CD8-positive, alpha-beta memory T cell (primary cell): ENCODE measurements at regions not wholly inside any gene's neighbourhood (a gene's known extent, or its start where the extent isn't known, plus 50 kb on each side); places are given as distances from the start of the nearest gene placed in this dataset.

Experiments
- CTCF ChIA-PET: fragments of 350-600 bp; sonication (Branson Sonifier 250); formaldehyde crosslinking; loops from one replicate; lab custom pipeline; 2021; ENCODE audit warnings: antibody characterized with exemption; lab: Charles Lee
- POLR2A ChIA-PET: fragments of 350-600 bp; sonication (Branson Sonifier 250); formaldehyde crosslinking; loops from one replicate; lab custom pipeline; 2021; ENCODE audit warnings: antibody characterized with exemption; lab: Charles Lee
- DNase-seq, 5 donors: peaks; one replicate each; pipeline versions ENCODE4 v3.0.0 to v3.0.0-alpha.2; 2020 to 2022; ENCODE audit warnings: mixed read lengths in 1 of 5
- H3K27ac ChIP-seq: one replicate; pipeline ENCODE4 v1.7.0; 2013; ENCODE audit warnings: low read depth, mild to moderate bottlenecking, low read length, moderate library complexity
- H3K27me3 ChIP-seq: 2 replicates; pipeline ENCODE4 v1.7.0; 2013; ENCODE audit warnings: low read length, mild to moderate bottlenecking; ENCODE audit not compliant: insufficient read depth, poor library complexity, severe bottlenecking
- H3K36me3 ChIP-seq: 2 replicates; pipeline ENCODE4 v1.7.0; 2013; ENCODE audit warnings: mild to moderate bottlenecking, low read length, moderate library complexity; ENCODE audit not compliant: insufficient read depth
- H3K4me1 ChIP-seq: 2 replicates; pipeline ENCODE4 v1.7.0; 2013; ENCODE audit warnings: mild to moderate bottlenecking, low read length, moderate library complexity; ENCODE audit not compliant: insufficient read depth
- H3K4me3 ChIP-seq: 2 replicates; pipeline ENCODE4 v1.7.0; 2013; ENCODE audit warnings: mild to moderate bottlenecking, low read length
- H3K9me3 ChIP-seq: 2 replicates; pipeline ENCODE4 v1.7.0; 2013; ENCODE audit warnings: mild to moderate bottlenecking, low read length
- H3K27ac Mint-ChIP-seq, 8 donors: one replicate each; pipeline ENCODE4 v1.8.0; 2020 to 2021; ENCODE audit warnings: mixed read lengths in 8 of 8, mild to moderate bottlenecking in 6 of 8, inconsistent platforms in 3 of 8, moderate library complexity in 3 of 8
- H3K27me3 Mint-ChIP-seq, 2 donors: one replicate each; pipeline ENCODE4 v1.8.0; 2020 to 2021; ENCODE audit warnings: mixed read lengths in 2 of 2, mild to moderate bottlenecking in 1 of 2, moderate library complexity in 1 of 2
- H3K36me3 Mint-ChIP-seq, 3 donors: one replicate each; pipeline ENCODE4 v1.8.0; 2020 to 2021; ENCODE audit warnings: mixed read lengths in 3 of 3, inconsistent platforms in 1 of 3, mild to moderate bottlenecking in 1 of 3
- H3K4me1 Mint-ChIP-seq, 3 donors: one replicate each; pipeline ENCODE4 v1.8.0; 2020 to 2021; ENCODE audit warnings: mixed read lengths in 3 of 3, inconsistent platforms in 1 of 3, mild to moderate bottlenecking in 1 of 3
- H3K4me3 Mint-ChIP-seq, 7 donors: one replicate each; pipeline ENCODE4 v1.8.0; 2020 to 2021; ENCODE audit warnings: mixed read lengths in 7 of 7, mild to moderate bottlenecking in 6 of 7, moderate library complexity in 4 of 7, inconsistent platforms in 2 of 7
- H3K9me3 Mint-ChIP-seq, 5 donors: one replicate each; pipeline ENCODE4 v1.8.0; 2020 to 2022; ENCODE audit warnings: mixed read lengths in 5 of 5, mild to moderate bottlenecking in 3 of 5, moderate library complexity in 2 of 5, inconsistent platforms in 1 of 5

DNA sequence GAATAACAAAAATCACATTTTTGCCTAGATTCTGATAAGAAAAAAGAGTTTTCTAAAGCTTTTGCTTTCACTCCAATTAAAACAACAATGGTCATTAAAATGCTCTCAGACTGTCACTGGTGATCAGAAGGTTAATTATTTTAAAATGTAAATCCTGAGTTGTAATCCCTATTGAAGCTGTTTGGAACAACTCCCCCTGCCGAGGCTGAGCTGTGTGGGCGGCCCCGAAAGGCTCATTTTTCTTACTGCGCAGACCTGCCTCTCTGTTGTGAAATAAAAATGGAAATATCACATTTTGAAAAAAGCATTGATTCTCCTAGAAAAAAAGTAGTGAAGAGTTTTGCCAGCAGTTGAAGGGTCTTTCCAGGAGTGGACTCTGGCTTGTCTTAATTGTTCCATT is 174.8 kb upstream of the CDKN3 start:
- Histone ChIP-seq H3K9me3 (no peaks in the 10 kb centered on the region), H3K27ac (no peak overlapping the region), H3K36me3 (no peaks in the 10 kb centered on the region), H3K4me1 (no peaks in the 10 kb centered on the region), H3K27me3 (peaks cover 8% of the 10 kb centered on the region), H3K4me3 (no peak overlapping the region)
- H3K4me1 Mint-ChIP-seq = peaks cover 4 to 15% (median 8%) of the 10 kb centered on the region in 3 donors
- H3K36me3 Mint-ChIP-seq = no peaks in the 10 kb centered on the region
- peaks cover 0 to 2% (median 2%) of the 10 kb centered on the region in 5 donors for H3K9me3 Mint-ChIP-seq
- peaks cover 25 to 76% of the 10 kb centered on the region in 2 donors for H3K27me3 Mint-ChIP-seq
- no peak overlapping the region for H3K27ac Mint-ChIP-seq
- POLR2A ChIA-PET = no interaction called here
- H3K4me3 Mint-ChIP-seq = no peak overlapping the region
- no peak for DNase-seq
- CTCF ChIA-PET = no interaction called here

DNA sequence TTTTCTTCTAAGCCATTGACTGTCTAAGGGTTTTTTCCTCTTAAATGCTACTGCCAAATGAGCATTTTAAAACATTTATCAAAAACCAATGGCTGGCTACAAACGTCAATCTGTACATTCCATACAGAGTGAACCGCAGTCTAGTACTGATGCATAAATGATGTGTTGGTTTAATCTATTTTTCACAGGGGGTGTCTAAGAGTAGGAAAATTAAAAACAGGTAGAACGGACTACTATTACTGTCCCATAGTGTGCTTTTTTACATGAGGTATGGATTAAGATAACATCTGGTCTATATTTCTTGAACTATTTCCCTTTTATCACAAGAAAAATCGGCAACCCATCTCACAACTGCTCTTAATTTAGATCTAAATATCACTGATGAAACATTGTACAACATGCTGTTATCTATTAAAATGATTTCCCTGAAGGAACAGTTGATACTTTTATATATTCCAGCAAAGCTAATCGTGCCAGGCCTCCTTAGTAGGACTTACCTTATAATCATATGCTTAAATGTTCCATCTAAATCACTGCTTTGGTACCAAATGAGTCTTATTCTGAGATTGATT is 172.9 kb upstream of the CDKN3 start:
- H3K4me3 Mint-ChIP-seq = no peak overlapping the region
- ChIA-PET POLR2A (no interaction called here), CTCF (no interaction called here)
- H3K27ac Mint-ChIP-seq = no peak overlapping the region
- H3K4me1 Mint-ChIP-seq = peaks cover 4 to 15% (median 8%) of the 10 kb centered on the region in 3 donors
- peaks cover 5% of the 10 kb centered on the region for H3K27me3 ChIP-seq
- H3K27ac ChIP-seq = no peak overlapping the region
- H3K4me3 ChIP-seq = no peak overlapping the region
- H3K9me3 Mint-ChIP-seq = peaks cover 0 to 2% (median 2%) of the 10 kb centered on the region in 5 donors
- no peak for DNase-seq
- H3K27me3 Mint-ChIP-seq = peaks cover 23 to 63% of the 10 kb centered on the region in 2 donors
- H3K36me3 ChIP-seq = no peaks in the 10 kb centered on the region
- H3K9me3 ChIP-seq = no peaks in the 10 kb centered on the region
- no peaks in the 10 kb centered on the region for H3K4me1 ChIP-seq
- no peaks in the 10 kb centered on the region for H3K36me3 Mint-ChIP-seq

DNA sequence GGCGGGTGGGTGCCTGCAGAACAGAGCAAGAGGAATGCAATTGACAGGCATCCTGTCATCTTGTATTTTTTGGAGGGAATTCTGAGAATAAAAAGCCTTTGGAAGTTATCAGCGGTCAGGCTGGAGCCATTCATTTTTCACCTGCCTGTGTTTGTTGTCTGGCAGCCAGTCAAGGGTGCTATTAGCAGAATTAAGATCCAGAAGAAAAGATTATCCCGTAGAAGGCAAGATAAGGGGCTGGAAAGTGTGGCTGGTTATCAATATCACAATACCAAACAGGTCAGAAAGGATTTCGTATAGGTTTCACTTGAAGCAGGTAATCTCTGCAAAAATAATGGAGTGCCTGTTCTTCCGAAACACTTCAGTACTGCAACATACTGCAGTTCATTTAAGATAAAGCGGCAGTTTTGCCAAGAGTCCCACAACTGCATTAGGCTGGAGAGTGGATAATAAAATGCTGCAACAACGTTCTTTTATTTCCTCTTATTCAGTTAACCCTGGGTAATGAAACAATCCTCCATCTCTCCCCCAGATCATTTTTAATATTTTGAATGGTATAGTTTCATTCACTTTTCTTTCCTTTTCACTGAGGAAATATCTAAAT is 171.2 kb upstream of the CDKN3 start:
- ChIA-PET CTCF (no interaction called here), POLR2A (no interaction called here)
- no peaks in the 10 kb centered on the region for H3K9me3 ChIP-seq
- Mint-ChIP-seq H3K27ac (no peak overlapping the region), H3K4me3 (no peak overlapping the region), H3K4me1 (peaks cover 0 to 4% (median 3%) of the 10 kb centered on the region in 3 donors), H3K27me3 (peaks cover 17 to 50% of the 10 kb centered on the region in 2 donors), H3K36me3 (no peaks in the 10 kb centered on the region), H3K9me3 (peaks cover 0 to 5% (median 0%) of the 10 kb centered on the region in 5 donors)
- H3K27ac ChIP-seq = no peak overlapping the region
- H3K27me3 ChIP-seq = no peaks in the 10 kb centered on the region
- H3K36me3 ChIP-seq = no peaks in the 10 kb centered on the region
- no peak for DNase-seq
- H3K4me1 ChIP-seq = no peaks in the 10 kb centered on the region
- H3K4me3 ChIP-seq = no peak overlapping the region

DNA sequence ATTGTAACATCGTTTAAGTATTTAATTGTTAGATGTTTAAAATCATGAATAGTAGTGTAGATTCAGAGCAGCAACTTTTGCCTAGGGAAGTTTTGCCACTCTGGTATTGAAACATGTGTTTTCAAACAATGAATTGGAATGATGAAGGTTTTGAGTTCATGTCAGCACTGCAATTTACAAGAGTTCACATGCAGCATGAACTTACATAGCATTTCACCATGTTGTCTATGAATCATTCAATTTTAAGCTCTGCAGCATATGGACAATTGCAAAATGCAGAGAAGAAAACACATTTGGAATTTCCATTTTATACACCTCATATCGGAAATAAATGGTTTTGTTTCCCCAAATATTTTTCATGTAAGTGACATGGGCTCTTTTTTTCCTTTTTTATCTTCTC is 170.7 kb upstream of the CDKN3 start:
- Histone ChIP-seq H3K9me3 (no peaks in the 10 kb centered on the region), H3K27me3 (no peaks in the 10 kb centered on the region), H3K4me3 (no peak overlapping the region), H3K36me3 (no peaks in the 10 kb centered on the region), H3K27ac (no peak overlapping the region), H3K4me1 (no peaks in the 10 kb centered on the region)
- Mint-ChIP-seq H3K27me3 (peaks cover 12 to 44% of the 10 kb centered on the region in 2 donors), H3K4me1 (no peaks in the 10 kb centered on the region), H3K4me3 (no peak overlapping the region), H3K9me3 (peaks cover 0 to 5% (median 0%) of the 10 kb centered on the region in 5 donors), H3K27ac (no peak overlapping the region), H3K36me3 (no peaks in the 10 kb centered on the region)
- DNase-seq = no peak
- ChIA-PET CTCF (no interaction called here), POLR2A (no interaction called here)

DNA sequence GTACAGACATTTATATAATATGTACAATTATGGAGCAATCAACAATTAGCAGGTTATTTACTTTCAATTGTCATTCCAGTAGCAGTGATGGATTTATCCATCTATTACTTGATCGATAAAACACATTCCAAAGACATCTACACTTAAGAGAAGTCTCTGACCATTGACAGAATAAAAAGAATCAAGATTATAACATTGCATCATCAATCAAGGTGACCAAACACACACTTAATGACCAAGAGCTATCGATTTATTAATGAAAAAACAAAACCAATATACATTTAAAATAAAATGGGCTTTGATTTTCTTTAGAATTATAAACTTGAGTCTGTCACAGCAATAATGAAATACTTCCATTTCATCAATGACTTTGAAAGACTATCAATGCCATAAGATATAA is 170.2 kb upstream of the CDKN3 start:
- Histone ChIP-seq H3K4me3 (no peak overlapping the region), H3K27me3 (no peaks in the 10 kb centered on the region), H3K4me1 (no peaks in the 10 kb centered on the region), H3K27ac (no peak overlapping the region), H3K36me3 (no peaks in the 10 kb centered on the region), H3K9me3 (no peaks in the 10 kb centered on the region)
- CTCF ChIA-PET = no interaction called here
- Mint-ChIP-seq H3K4me1 (no peaks in the 10 kb centered on the region), H3K9me3 (peaks cover 0 to 5% (median 0%) of the 10 kb centered on the region in 5 donors), H3K4me3 (no peak overlapping the region), H3K36me3 (no peaks in the 10 kb centered on the region), H3K27me3 (peaks cover 8 to 42% of the 10 kb centered on the region in 2 donors), H3K27ac (no peak overlapping the region)
- POLR2A ChIA-PET = no interaction called here
- DNase-seq = no peak

DNA sequence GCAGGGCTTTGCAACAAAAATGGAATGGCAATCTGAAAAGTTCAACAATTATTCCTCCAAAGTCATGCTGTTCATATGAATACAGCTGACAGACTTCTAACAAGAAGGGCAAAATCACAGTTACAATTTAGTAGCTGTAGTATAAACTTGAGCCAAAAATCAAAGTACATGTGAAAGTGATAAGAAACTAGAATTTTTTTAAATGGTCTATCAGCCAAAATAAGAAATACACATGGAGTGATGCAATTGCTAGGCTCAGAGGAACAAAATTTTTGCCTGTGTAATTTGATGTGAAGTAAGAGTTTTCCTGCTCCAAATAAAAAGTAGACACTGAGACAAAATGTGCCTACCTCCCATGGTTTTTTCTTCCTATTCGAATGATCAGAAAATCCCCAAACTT is 167.7 kb upstream of the CDKN3 start:
- Histone ChIP-seq H3K27me3 (no peaks in the 10 kb centered on the region), H3K36me3 (no peaks in the 10 kb centered on the region), H3K4me1 (no peaks in the 10 kb centered on the region), H3K4me3 (no peak overlapping the region), H3K9me3 (no peaks in the 10 kb centered on the region), H3K27ac (no peak overlapping the region)
- ChIA-PET POLR2A (no interaction called here), CTCF (no interaction called here)
- no peak for DNase-seq
- Mint-ChIP-seq H3K36me3 (no peaks in the 10 kb centered on the region), H3K9me3 (peaks cover 0 to 8% (median 0%) of the 10 kb centered on the region in 5 donors), H3K4me3 (no peak overlapping the region), H3K27ac (no peak overlapping the region), H3K4me1 (no peaks in the 10 kb centered on the region), H3K27me3 (peaks cover 8 to 26% of the 10 kb centered on the region in 2 donors)

DNA sequence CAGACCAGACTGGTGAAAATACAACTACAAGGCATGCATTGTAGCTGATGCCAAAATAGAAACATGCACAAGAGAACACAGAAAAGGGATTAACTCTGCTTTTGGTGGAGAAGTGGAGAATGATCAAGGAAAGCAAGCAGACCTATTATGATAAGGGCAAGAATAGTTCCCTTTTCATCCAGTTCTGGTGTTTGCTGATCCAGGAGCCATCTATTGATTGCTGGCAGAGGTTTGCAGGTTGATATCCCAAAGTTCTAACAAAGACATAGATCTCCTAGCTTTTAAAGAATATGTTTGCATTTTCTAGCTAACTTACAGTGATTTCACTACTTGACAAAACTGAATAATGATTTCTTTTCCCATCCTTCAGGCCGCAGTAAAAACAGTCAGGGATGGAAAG is 166.2 kb upstream of the CDKN3 start:
- no peak for DNase-seq
- CTCF ChIA-PET = no interaction called here
- H3K27me3 Mint-ChIP-seq = peaks cover 5 to 27% of the 10 kb centered on the region in 2 donors

DNA sequence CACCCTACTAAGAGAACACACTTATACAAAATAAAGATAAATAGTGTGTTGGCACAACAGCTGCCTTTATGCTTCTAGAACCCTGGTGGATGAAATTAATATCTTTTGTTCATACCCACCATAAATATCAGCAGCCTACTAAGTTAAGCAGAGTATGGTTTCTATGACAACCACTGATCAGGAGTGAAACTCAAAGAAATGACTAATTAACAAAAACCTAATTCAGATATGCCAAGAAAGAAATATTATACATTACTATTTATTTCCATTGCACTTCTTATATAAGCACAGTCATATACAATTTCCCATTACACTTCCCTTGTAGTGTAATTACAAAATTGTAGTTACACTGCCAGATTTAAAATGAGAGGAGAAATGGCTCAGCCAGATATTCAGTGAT is 164.1 kb upstream of the CDKN3 start:
- H3K4me1 ChIP-seq = no peaks in the 10 kb centered on the region
- H3K9me3 Mint-ChIP-seq = peaks cover 0 to 7% (median 3%) of the 10 kb centered on the region in 5 donors
- no peaks in the 10 kb centered on the region for H3K9me3 ChIP-seq
- no peaks in the 10 kb centered on the region for H3K27me3 ChIP-seq
- H3K4me3 Mint-ChIP-seq = no peak overlapping the region
- peaks cover 4 to 21% of the 10 kb centered on the region in 2 donors for H3K27me3 Mint-ChIP-seq
- no peak overlapping the region for H3K27ac Mint-ChIP-seq
- no peaks in the 10 kb centered on the region for H3K36me3 ChIP-seq
- H3K4me3 ChIP-seq = no peak overlapping the region
- H3K36me3 Mint-ChIP-seq = no peaks in the 10 kb centered on the region
- POLR2A ChIA-PET = no interaction called here
- H3K4me1 Mint-ChIP-seq = no peaks in the 10 kb centered on the region
- no peak for DNase-seq
- no peak overlapping the region for H3K27ac ChIP-seq
- CTCF ChIA-PET = no interaction called here

More for the DNA sequence above, 166.2 kb upstream of the CDKN3 start:
- H3K9me3 ChIP-seq = no peaks in the 10 kb centered on the region
- H3K27ac ChIP-seq = no peak overlapping the region
- Mint-ChIP-seq H3K4me1 (no peaks in the 10 kb centered on the region), H3K36me3 (no peaks in the 10 kb centered on the region), H3K4me3 (no peak overlapping the region), H3K9me3 (peaks cover 0 to 7% (median 3%) of the 10 kb centered on the region in 5 donors), H3K27ac (no peak overlapping the region)
- POLR2A ChIA-PET = no interaction called here
- no peaks in the 10 kb centered on the region for H3K36me3 ChIP-seq
- H3K4me3 ChIP-seq = no peak overlapping the region
- no peaks in the 10 kb centered on the region for H3K27me3 ChIP-seq
- no peaks in the 10 kb centered on the region for H3K4me1 ChIP-seq
